ENCODE measurements at regions not wholly inside any gene's neighbourhood (a gene's known extent, or its start where the extent isn't known, plus 50 kb on each side); places are given as distances from the start of the nearest gene placed in this dataset.
A peak's percentile ranks its signal among the peaks of the same experiment; 100 is the strongest.

DNA sequence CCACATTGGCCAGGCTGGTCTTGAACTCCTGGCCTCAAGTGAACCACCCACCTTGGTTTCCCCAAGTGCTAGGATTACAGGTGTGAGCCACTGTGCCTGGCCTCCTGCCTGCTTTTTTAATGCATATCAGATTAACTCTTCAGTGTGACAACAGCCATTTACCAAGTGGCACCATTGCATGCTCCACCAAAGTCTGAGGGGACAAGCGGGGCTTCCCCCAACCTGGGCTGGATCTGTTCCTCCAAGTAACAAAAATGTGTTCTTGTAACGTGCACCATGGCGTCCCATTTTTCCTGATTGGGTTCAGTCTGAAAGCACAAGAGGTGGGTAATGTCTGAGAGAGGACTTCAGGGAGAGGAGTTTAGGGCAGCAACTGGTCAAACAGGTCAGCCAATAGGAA, 77.8 kb downstream of the TEX29 start:
- no peak for DNase-seq (ENCODE audit: low spot score)
- no peaks in the 10 kb centered on the region for H3K9me3 Mint-ChIP-seq (ENCODE audit: unreplicated experiment)
- H3K36me3 Mint-ChIP-seq (ENCODE audit: low read depth, unreplicated experiment) = peaks cover 12% of the 10 kb centered on the region
- H3K4me3 Mint-ChIP-seq (ENCODE audit: unreplicated experiment) = no peak overlapping the region
- peaks cover 6% of the 10 kb centered on the region for H3K27me3 Mint-ChIP-seq (ENCODE audit: unreplicated experiment)
- H3K27ac Mint-ChIP-seq (ENCODE audit: unreplicated experiment) = no peak overlapping the region
- H3K4me1 Mint-ChIP-seq (ENCODE audit: unreplicated experiment) = no peaks in the 10 kb centered on the region
- no peak for TF ChIP-seq CTCF (IDR thresholded peaks at IDR 0.05; ENCODE audit: unreplicated experiment)

- peaks cover 12% of the 10 kb centered on the region for H3K36me3 Mint-ChIP-seq (ENCODE audit: low read depth, unreplicated experiment)
- H3K4me3 Mint-ChIP-seq (ENCODE audit: unreplicated experiment) = no peak overlapping the region
- no peak for TF ChIP-seq CTCF (IDR thresholded peaks at IDR 0.05; ENCODE audit: unreplicated experiment)
- H3K9me3 Mint-ChIP-seq (ENCODE audit: unreplicated experiment) = no peaks in the 10 kb centered on the region
- no peaks in the 10 kb centered on the region for H3K4me1 Mint-ChIP-seq (ENCODE audit: unreplicated experiment)
- peaks cover 6% of the 10 kb centered on the region for H3K27me3 Mint-ChIP-seq (ENCODE audit: unreplicated experiment)
- DNase-seq (ENCODE audit: low spot score) = no peak
- no peak overlapping the region for H3K27ac Mint-ChIP-seq (ENCODE audit: unreplicated experiment)
Observed at GRCh38 chr13:111398715-111399299, 78.4 kb downstream of the TEX29 start.

GRCh38 chr13:111399334-111399733, 78.9 kb downstream of the TEX29 start:
- Mint-ChIP-seq H3K9me3 (ENCODE audit: unreplicated experiment) (no peaks in the 10 kb centered on the region), H3K27ac (ENCODE audit: unreplicated experiment) (no peak overlapping the region)
- no peak for DNase-seq (ENCODE audit: low spot score)

DNA sequence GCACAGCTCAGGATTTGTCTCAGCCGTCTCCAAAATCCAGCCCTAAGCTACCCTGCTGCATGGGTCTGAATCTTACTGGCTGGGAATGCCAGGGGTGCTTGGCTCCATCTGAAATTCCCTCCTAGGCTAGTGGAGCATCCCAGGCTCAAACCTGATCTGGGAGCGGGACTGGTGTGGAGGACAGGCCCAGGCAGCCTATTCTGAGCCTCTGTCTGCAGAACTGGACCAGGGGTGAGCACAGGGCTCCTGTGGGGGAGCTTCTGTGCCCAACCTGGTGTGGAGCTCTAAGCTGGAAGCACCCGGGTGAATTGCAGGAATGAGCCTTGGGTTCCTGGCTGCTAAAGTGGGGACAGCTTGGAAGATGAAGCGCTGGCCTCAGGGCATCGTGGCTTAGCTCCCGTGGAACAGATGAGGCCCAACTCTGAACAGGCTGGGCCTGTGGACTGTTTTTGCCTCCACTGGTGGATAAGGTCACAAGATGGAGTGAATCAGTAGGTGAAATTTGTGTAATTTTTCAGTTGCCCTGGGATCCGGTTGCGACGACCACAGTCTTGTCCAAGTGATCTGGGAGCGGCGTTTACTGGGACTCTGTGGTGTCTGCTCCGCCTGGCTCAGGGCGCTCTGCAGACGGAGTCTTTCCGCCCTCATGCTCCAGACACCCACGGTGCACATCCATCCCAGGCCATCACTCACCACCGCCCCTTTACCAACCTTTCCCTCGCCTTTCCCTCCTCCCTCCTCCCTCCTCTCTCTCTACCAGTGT, 79.5 kb downstream of the TEX29 start:
- Mint-ChIP-seq H3K4me1 (ENCODE audit: unreplicated experiment) (no peaks in the 10 kb centered on the region), H3K36me3 (ENCODE audit: low read depth, unreplicated experiment) (peaks cover 9% of the 10 kb centered on the region), H3K27ac (ENCODE audit: unreplicated experiment) (no peak overlapping the region), H3K27me3 (ENCODE audit: unreplicated experiment) (peaks cover 6% of the 10 kb centered on the region), H3K9me3 (ENCODE audit: unreplicated experiment) (no peaks in the 10 kb centered on the region), H3K4me3 (ENCODE audit: unreplicated experiment) (no peak overlapping the region)
- TF ChIP-seq CTCF (IDR thresholded peaks at IDR 0.05; ENCODE audit: unreplicated experiment) = no peak
- DNase-seq (ENCODE audit: low spot score) = no peak

More at GRCh38 chr13:111399334-111399733, 78.9 kb downstream of the TEX29 start:
- Mint-ChIP-seq H3K4me1 (ENCODE audit: unreplicated experiment) (no peaks in the 10 kb centered on the region), H3K4me3 (ENCODE audit: unreplicated experiment) (no peak overlapping the region), H3K27me3 (ENCODE audit: unreplicated experiment) (peaks cover 6% of the 10 kb centered on the region), H3K36me3 (ENCODE audit: low read depth, unreplicated experiment) (peaks cover 12% of the 10 kb centered on the region)
- TF ChIP-seq CTCF (IDR thresholded peaks at IDR 0.05; ENCODE audit: unreplicated experiment) = no peak

- H3K4me1 Mint-ChIP-seq (ENCODE audit: unreplicated experiment) = peaks cover 4% of the 10 kb centered on the region
- no peak for DNase-seq (ENCODE audit: low spot score)
- no peak overlapping the region for H3K27ac Mint-ChIP-seq (ENCODE audit: unreplicated experiment)
- peak overlapping the region; percentile 4 for H3K4me3 Mint-ChIP-seq (ENCODE audit: unreplicated experiment)
- H3K27me3 Mint-ChIP-seq (ENCODE audit: unreplicated experiment) = peaks cover 6% of the 10 kb centered on the region
- H3K9me3 Mint-ChIP-seq (ENCODE audit: unreplicated experiment) = no peaks in the 10 kb centered on the region
- H3K36me3 Mint-ChIP-seq (ENCODE audit: low read depth, unreplicated experiment) = peaks cover 4% of the 10 kb centered on the region
- no peak for TF ChIP-seq CTCF (IDR thresholded peaks at IDR 0.05; ENCODE audit: unreplicated experiment)
Observed at GRCh38 chr13:111401151-111401550, 80.7 kb downstream of the TEX29 start.
